Cerebellar cortex (tissue), 1 donor: ENCODE measurements at regions not wholly inside any gene's neighbourhood (a gene's known extent, or its start where the extent isn't known, plus 50 kb on each side); places are given as distances from the start of the nearest gene placed in this dataset.

Experiments
- DNase-seq: peaks from one replicate; pipeline ENCODE4 v3.0.0-alpha.2; 2015; ENCODE audit warnings: low spot score

- peak; percentile 69 for DNase-seq
These were observed 60.3 kb upstream of the RIPPLY2 start for GRCh38 chr6:83792846-83793245.

- no peak for DNase-seq
These were observed 71.7 kb upstream of the RIPPLY2 start for GRCh38 chr6:83781506-83781905.

- DNase-seq = no peak
These were observed 62.0 kb upstream of the SNAP91 start for GRCh38 chr6:83770910-83771309.

GRCh38 chr6:83769413-83769812 is 60.5 kb upstream of the SNAP91 start:
- DNase-seq = no peak

- DNase-seq = no peak
These were observed 58.1 kb upstream of the SNAP91 start for GRCh38 chr6:83767033-83767432.
